RWPE1 (cell line): ENCODE measurements at regions not wholly inside any gene's neighbourhood (a gene's known extent, or its start where the extent isn't known, plus 50 kb on each side); places are given as distances from the start of the nearest gene placed in this dataset.

Experiments
- CTCF ChIA-PET: fragments of 350-600 bp; sonication (Branson Sonifier 250); formaldehyde crosslinking; extraction: SDS; loops from one replicate; lab custom pipeline; 2021; lab: Yijun Ruan, JAX
- POLR2A ChIA-PET: fragments of 400-600 bp; formaldehyde crosslinking; extraction: SDS; loops from one replicate; lab custom pipeline; 2020; ENCODE audit warnings: antibody characterized with exemption; ENCODE audit not compliant: low non-redundant PET; lab: Yijun Ruan, JAX
- DNase-seq: peaks from one replicate; pipeline ENCODE4 v3.0.0; 2012; ENCODE audit warnings: low spot score
- H3K27ac ChIP-seq: fragments of 450-650 bp; 2 replicates; pipeline ENCODE4 v1.5.1; 2017
- TF ChIP-seq, protein P1 (sequence below): fragments of 450-650 bp; conservative IDR thresholded peaks from 2 replicates; pipeline ENCODE4 v1.5.1; 2017; ENCODE audit warnings: low read depth, mild to moderate bottlenecking

DNA sequence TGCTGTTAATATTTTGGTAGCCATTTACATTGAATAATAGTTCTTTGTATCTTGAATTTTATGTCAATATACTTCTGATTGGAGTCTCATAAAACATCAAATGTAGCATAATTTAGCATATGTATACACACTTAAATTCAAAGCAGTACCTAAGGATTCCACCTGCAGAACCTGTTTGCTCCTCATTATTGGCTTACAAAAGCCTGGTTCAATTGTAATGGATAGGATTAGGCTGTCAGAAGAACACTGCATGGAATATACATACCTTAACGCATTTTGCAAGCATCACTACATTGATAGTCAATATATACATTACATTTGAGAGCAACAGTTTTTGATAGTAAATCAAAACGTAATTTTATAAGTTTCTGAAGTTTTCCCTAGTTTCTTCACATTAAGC is 711.3 kb upstream of the COX7C start:
- DNase-seq: no peak
- no peak overlapping the region for H3K27ac ChIP-seq
- TF ChIP-seq, protein P1, sequence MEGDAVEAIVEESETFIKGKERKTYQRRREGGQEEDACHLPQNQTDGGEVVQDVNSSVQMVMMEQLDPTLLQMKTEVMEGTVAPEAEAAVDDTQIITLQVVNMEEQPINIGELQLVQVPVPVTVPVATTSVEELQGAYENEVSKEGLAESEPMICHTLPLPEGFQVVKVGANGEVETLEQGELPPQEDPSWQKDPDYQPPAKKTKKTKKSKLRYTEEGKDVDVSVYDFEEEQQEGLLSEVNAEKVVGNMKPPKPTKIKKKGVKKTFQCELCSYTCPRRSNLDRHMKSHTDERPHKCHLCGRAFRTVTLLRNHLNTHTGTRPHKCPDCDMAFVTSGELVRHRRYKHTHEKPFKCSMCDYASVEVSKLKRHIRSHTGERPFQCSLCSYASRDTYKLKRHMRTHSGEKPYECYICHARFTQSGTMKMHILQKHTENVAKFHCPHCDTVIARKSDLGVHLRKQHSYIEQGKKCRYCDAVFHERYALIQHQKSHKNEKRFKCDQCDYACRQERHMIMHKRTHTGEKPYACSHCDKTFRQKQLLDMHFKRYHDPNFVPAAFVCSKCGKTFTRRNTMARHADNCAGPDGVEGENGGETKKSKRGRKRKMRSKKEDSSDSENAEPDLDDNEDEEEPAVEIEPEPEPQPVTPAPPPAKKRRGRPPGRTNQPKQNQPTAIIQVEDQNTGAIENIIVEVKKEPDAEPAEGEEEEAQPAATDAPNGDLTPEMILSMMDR: no peak
- POLR2A ChIA-PET: no interaction called here
- CTCF ChIA-PET: no interaction called here

GRCh38 chr5:85910335-85910734 is 707.4 kb upstream of the COX7C start:
- H3K27ac ChIP-seq: no peak overlapping the region
- CTCF ChIA-PET: no interaction called here
- TF ChIP-seq, protein P1: no peak
- POLR2A ChIA-PET: no interaction called here
- DNase-seq: no peak

- TF ChIP-seq, protein P1: no peak
- CTCF ChIA-PET: interaction anchor here (0.6 kb wide), 1 partner anchor 509 kb away, joined by 3 read pairs; no protein-coding TSS in a partner anchor
- no peak for DNase-seq
- no peak overlapping the region for H3K27ac ChIP-seq
- POLR2A ChIA-PET: no interaction called here
Measured at GRCh38 chr5:85920984-85921383, 696.8 kb upstream of the COX7C start.

- POLR2A ChIA-PET: no interaction called here
- no peak overlapping the region for H3K27ac ChIP-seq
- TF ChIP-seq, protein P1: no peak
- CTCF ChIA-PET: interaction anchor here (0.6 kb wide), 1 partner anchor 508 kb away, joined by 3 read pairs; no protein-coding TSS in a partner anchor
- DNase-seq: no peak
Measured at GRCh38 chr5:85921590-85921989, 696.2 kb upstream of the COX7C start.

- DNase-seq: no peak
- POLR2A ChIA-PET: no interaction called here
- no peak overlapping the region for H3K27ac ChIP-seq
- TF ChIP-seq, protein P1: no peak
- CTCF ChIA-PET: no interaction called here
Measured at GRCh38 chr5:85927632-85928031, 690.1 kb upstream of the COX7C start.

DNA sequence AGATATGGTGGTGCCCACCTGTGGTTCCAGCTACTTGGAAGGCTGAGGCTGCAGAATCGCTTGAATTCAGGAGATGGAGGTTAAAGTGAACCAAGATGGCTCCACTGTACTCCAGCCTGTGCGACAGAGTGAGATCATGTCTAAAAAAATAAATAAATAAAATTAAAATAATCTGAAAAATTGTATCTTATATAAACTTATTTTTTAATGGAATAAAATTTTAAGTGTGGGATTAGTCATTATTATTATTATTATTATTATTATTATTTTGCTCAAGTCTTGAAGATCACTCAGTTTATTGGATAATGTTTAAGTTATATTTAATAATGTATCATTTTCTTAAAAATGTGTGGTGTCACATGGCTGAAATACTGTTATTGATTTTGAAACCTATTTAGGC is 688.0 kb upstream of the COX7C start:
- ChIA-PET POLR2A (no interaction called here), CTCF (no interaction called here)
- TF ChIP-seq, protein P1: no peak
- no peak overlapping the region for H3K27ac ChIP-seq
- no peak for DNase-seq
